ENCODE measurements at regions not wholly inside any gene's neighbourhood (a gene's known extent, or its start where the extent isn't known, plus 50 kb on each side); places are given as distances from the start of the nearest gene placed in this dataset.

DNA sequence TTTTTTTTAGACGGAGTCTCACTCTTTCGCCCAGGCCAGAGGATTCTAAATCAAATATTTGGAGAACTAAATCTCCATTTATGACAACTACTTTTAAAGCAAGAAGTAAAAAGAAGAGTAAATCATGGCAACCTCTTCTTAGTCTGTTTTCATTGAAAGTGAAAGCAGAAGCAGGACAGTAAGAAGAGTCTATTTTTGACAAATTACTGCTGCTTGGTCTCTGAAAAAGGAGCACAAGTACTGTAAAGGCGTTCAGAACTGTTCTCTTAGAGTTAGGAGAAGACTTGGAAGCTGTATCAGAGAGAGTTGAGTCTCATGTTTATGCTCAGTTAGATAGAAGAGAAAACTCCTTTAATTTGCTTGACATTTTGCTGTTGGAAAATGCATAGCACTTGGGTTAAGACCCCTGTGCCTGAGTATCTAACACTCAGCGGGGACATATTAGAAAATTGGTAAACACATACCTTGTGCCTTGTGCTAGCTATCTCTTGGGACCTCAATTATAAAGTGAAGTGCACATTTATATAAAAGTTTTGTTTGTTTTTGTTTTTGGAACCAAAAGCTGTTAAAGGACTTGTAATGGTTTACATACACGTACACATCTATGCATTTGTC lies 433.0 kb downstream of the ANKRD7 start:
- no peaks in the 10 kb centered on the region for H3K9me3 ChIP-seq
- no peak overlapping the region for H3K4me3 ChIP-seq
- CTCF ChIA-PET = no interaction called here
- FAIRE-seq (no peak), ATAC-seq (no peak), DNase-seq (ENCODE audit: low read depth in 1 of 2, low spot score in 1 of 2) (no peak)
- POLR2A ChIA-PET = no interaction called here
- 27% methylated on average over 5 of the region's 5 CpGs for WGBS (ENCODE audit: missing lambda C conversion rate)
- H3K4me1 ChIP-seq = no peaks in the 10 kb centered on the region
- TF ChIP-seq HOXB5 (CRISPR knock-in tag; IDR thresholded peaks at IDR 0.05) (no peak), SMC3 (IDR thresholded peaks at IDR 0.05) (no peak), BHLHE40 (IDR thresholded peaks at IDR 0.05; ENCODE audit: low read depth, low read length) (no peak), NR3C1 (IDR thresholded peaks at IDR 0.05) (no peak), TFCP2L1 (CRISPR knock-in tag; IDR thresholded peaks at IDR 0.05) (no peak), CHD4 (IDR thresholded peaks at IDR 0.05; ENCODE audit: borderline replicate concordance) (no peak), CBX8 (IDR thresholded peaks at IDR 0.05) (no peak), RNF2 (IDR thresholded peaks at IDR 0.05; ENCODE audit: borderline replicate concordance, low read depth) (no peak), ESRRA (IDR thresholded peaks at IDR 0.05; ENCODE audit: borderline replicate concordance, low read length) (no peak), HEYL (CRISPR knock-in tag; IDR thresholded peaks at IDR 0.05) (no peak), SREBF2 (IDR thresholded peaks at IDR 0.05) (no peak), RCOR1 (IDR thresholded peaks at IDR 0.05; ENCODE audit: low read depth, low read length) (no peak), PHF8 (IDR thresholded peaks at IDR 0.05; ENCODE audit: borderline replicate concordance, low read depth) (no peak)
- TF ChIP-seq, protein P1, sequence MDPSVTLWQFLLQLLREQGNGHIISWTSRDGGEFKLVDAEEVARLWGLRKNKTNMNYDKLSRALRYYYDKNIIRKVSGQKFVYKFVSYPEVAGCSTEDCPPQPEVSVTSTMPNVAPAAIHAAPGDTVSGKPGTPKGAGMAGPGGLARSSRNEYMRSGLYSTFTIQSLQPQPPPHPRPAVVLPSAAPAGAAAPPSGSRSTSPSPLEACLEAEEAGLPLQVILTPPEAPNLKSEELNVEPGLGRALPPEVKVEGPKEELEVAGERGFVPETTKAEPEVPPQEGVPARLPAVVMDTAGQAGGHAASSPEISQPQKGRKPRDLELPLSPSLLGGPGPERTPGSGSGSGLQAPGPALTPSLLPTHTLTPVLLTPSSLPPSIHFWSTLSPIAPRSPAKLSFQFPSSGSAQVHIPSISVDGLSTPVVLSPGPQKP (IDR thresholded peaks at IDR 0.05; ENCODE audit: low read depth, low read length) = no peak
- TF ChIP-seq, protein P2, sequence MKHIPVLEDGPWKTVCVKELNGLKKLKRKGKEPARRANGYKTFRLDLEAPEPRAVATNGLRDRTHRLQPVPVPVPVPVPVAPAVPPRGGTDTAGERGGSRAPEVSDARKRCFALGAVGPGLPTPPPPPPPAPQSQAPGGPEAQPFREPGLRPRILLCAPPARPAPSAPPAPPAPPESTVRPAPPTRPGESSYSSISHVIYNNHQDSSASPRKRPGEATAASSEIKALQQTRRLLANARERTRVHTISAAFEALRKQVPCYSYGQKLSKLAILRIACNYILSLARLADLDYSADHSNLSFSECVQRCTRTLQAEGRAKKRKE (CRISPR knock-in tag; IDR thresholded peaks at IDR 0.05; ENCODE audit: low read depth) = no peak
- TF ChIP-seq, protein P3, sequence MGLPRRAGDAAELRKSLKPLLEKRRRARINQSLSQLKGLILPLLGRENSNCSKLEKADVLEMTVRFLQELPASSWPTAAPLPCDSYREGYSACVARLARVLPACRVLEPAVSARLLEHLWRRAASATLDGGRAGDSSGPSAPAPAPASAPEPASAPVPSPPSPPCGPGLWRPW (IDR thresholded peaks at IDR 0.05) = no peak
- no peak overlapping the region for H3K4me2 ChIP-seq
- no peak overlapping the region for H3K27ac ChIP-seq

DNA sequence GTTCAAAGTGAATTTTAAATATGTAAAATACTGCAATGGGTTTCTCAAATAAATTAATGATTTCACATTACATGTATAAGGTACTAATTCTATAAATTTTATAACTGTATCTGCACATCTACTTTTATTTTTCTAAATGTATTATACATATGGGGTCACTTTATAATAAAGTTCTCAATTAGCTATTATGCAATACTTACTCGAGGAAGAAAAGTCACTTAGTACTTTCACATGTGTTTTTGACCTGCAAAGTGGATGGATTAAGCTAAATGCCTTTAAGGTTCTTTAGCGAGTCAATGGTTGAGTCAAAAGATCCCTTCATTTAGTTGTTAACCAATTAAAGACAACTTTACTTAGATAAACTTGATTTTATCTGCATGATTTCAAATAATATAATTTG lies 437.8 kb downstream of the ANKRD7 start:
- no peak for ATAC-seq
- Histone ChIP-seq H3K4me1 (no peaks in the 10 kb centered on the region), H3K4me3 (no peak overlapping the region), H3K4me2 (no peak overlapping the region), H3K9me3 (no peaks in the 10 kb centered on the region), H3K27ac (no peak overlapping the region)
- TF ChIP-seq, protein P4, sequence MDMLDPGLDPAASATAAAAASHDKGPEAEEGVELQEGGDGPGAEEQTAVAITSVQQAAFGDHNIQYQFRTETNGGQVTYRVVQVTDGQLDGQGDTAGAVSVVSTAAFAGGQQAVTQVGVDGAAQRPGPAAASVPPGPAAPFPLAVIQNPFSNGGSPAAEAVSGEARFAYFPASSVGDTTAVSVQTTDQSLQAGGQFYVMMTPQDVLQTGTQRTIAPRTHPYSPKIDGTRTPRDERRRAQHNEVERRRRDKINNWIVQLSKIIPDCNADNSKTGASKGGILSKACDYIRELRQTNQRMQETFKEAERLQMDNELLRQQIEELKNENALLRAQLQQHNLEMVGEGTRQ (IDR thresholded peaks at IDR 0.05) = no peak
- TF ChIP-seq HOXB13 (CRISPR knock-in tag; IDR thresholded peaks at IDR 0.05; ENCODE audit: low read depth) = no peak
- TF ChIP-seq CBX8 (IDR thresholded peaks at IDR 0.05) = no peak
- TF ChIP-seq CHD4 (IDR thresholded peaks at IDR 0.05; ENCODE audit: borderline replicate concordance) = no peak
- no peak for TF ChIP-seq CHD2 (IDR thresholded peaks at IDR 0.05; ENCODE audit: low read length, partially characterized antibody)
- no peak for TF ChIP-seq MAZ (IDR thresholded peaks at IDR 0.05; ENCODE audit: borderline replicate concordance, low read depth, low read length)
- TF ChIP-seq HEYL (CRISPR knock-in tag; IDR thresholded peaks at IDR 0.05) = no peak
- no peak for TF ChIP-seq TP53 (CRISPR knock-in tag; IDR thresholded peaks at IDR 0.05)
- TF ChIP-seq, protein P5, sequence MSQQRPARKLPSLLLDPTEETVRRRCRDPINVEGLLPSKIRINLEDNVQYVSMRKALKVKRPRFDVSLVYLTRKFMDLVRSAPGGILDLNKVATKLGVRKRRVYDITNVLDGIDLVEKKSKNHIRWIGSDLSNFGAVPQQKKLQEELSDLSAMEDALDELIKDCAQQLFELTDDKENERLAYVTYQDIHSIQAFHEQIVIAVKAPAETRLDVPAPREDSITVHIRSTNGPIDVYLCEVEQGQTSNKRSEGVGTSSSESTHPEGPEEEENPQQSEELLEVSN (IDR thresholded peaks at IDR 0.05; ENCODE audit: borderline replicate concordance, low read depth) = no peak
- no peak for TF ChIP-seq PHF8 (IDR thresholded peaks at IDR 0.05; ENCODE audit: borderline replicate concordance, low read depth)
- ChIA-PET CTCF (no interaction called here), POLR2A (no interaction called here)
- no peak for DNase-seq (ENCODE audit: low read depth in 1 of 2, low spot score in 1 of 2)
- FAIRE-seq = no peak
- 28% methylated on average over 2 of the region's 2 CpGs for WGBS (ENCODE audit: missing lambda C conversion rate)
